GM23338 (cell line): ENCODE measurements at regions not wholly inside any gene's neighbourhood (a gene's known extent, or its start where the extent isn't known, plus 50 kb on each side); places are given as distances from the start of the nearest gene placed in this dataset.

ENCODE experiments used
- ATAC-seq: fragments of 200-7000 bp; cut with Tn5 transposase; 3 replicates; pipeline ENCODE4 v1.9.1; 2020
- DNase-seq: peaks from one replicate; pipeline ENCODE4 v3.0.0-alpha.2; 2015; ENCODE audit warnings: low spot score
- H2AFZ ChIP-seq: fragments of 200-600 bp; sonication (generic); 2 replicates; pipeline ENCODE4 v1.8.0; 2016; ENCODE audit warnings: antibody characterized with exemption, mild to moderate bottlenecking, moderate library complexity
- H3F3A ChIP-seq: fragments of 200-600 bp; sonication (generic); replicated peaks from 2 replicates; pipeline ENCODE4 v1.8.0; 2017; ENCODE audit warnings: antibody characterized with exemption, mixed run types, low read depth
- H3K27ac ChIP-seq: fragments of 200-600 bp; sonication (generic); 2 replicates; pipeline ENCODE4 v1.6.1; 2016; ENCODE audit warnings: low read depth
- H3K27me3 ChIP-seq: fragments of 200-600 bp; sonication (generic); 2 replicates; pipeline ENCODE4 v1.8.0; 2016; ENCODE audit warnings: mild to moderate bottlenecking, mixed run types, moderate library complexity; ENCODE audit not compliant: insufficient read depth
- H3K36me3 ChIP-seq: fragments of 200-600 bp; sonication (generic); 2 replicates; pipeline ENCODE4 v1.8.0; 2016; ENCODE audit warnings: mild to moderate bottlenecking; ENCODE audit not compliant: insufficient read depth
- H3K4me1 ChIP-seq: fragments of 200-600 bp; sonication (generic); 2 replicates; pipeline ENCODE4 v1.8.0; 2016; ENCODE audit warnings: mild to moderate bottlenecking, moderate library complexity; ENCODE audit not compliant: insufficient read depth
- H3K4me2 ChIP-seq: fragments of 200-600 bp; sonication (generic); 2 replicates; pipeline ENCODE4 v1.7.1; 2017; ENCODE audit warnings: mixed run types
- H3K4me3 ChIP-seq: fragments of 200-600 bp; sonication (generic); 2 replicates; pipeline ENCODE4 v1.6.1; 2016; ENCODE audit warnings: mixed run types
- H3K79me2 ChIP-seq: fragments of 200-600 bp; sonication (generic); replicated peaks from 2 replicates; pipeline ENCODE4 v1.8.0; 2017; ENCODE audit warnings: mild to moderate bottlenecking; ENCODE audit not compliant: insufficient read depth
- H3K9me2 ChIP-seq: fragments of 200-600 bp; sonication (generic); 2 replicates; pipeline ENCODE4 v1.8.0; 2017; ENCODE audit not compliant: insufficient read depth
- H4K20me1 ChIP-seq: fragments of 200-600 bp; sonication (generic); replicated peaks from 2 replicates; pipeline ENCODE4 v1.8.0; 2017; ENCODE audit warnings: mild to moderate bottlenecking; ENCODE audit not compliant: insufficient read depth
- H3K27ac Mint-ChIP-seq: 2 replicates; pipeline ENCODE4 v1.8.0; 2020; ENCODE audit warnings: inconsistent platforms, mild to moderate bottlenecking, moderate library complexity, mixed read lengths
- H3K27me3 Mint-ChIP-seq: 3 replicates; pipeline ENCODE4 v1.8.0; 2022; ENCODE audit warnings: low read depth, mild to moderate bottlenecking, moderate library complexity, mixed read lengths, inconsistent platforms; ENCODE audit not compliant: insufficient read depth, poor library complexity
- H3K36me3 Mint-ChIP-seq: 3 replicates; pipeline ENCODE4 v1.8.0; 2021; ENCODE audit warnings: low read depth, mild to moderate bottlenecking, inconsistent platforms, moderate library complexity, mixed read lengths
- H3K4me1 Mint-ChIP-seq: 3 replicates; pipeline ENCODE4 v1.8.0; 2020; ENCODE audit warnings: mild to moderate bottlenecking, inconsistent platforms, mixed read lengths
- H3K4me3 Mint-ChIP-seq: 3 replicates; pipeline ENCODE4 v1.8.0; 2021; ENCODE audit warnings: moderate library complexity, mild to moderate bottlenecking, inconsistent platforms, mixed read lengths
- H3K9me3 Mint-ChIP-seq: 3 replicates; pipeline ENCODE4 v1.8.0; 2020; ENCODE audit warnings: moderate library complexity, mild to moderate bottlenecking, inconsistent platforms, mixed read lengths
- CTCF ChIP-seq, 2 experiments: fragments of 200-600 bp in 1 of 2; sonication (generic) in 1 of 2; conservative IDR thresholded peaks; 2 replicates each; pipeline versions ENCODE4 v1.5.1 to v1.6.1; 2016 to 2017; ENCODE audit warnings: antibody characterized with exemption in 2 of 2, low read depth in 2 of 2, mild to moderate bottlenecking in 2 of 2, moderate library complexity in 1 of 2
- ETS1 ChIP-seq: IDR thresholded peaks from 2 replicates; pipeline ENCODE4 v1.6.1; 2016; ENCODE audit warnings: antibody characterized with exemption
- EZH2 ChIP-seq: fragments of 200-600 bp; sonication (generic); IDR thresholded peaks from one replicate; pipeline ENCODE4 v1.8.0; 2017; ENCODE audit warnings: antibody characterized with exemption, mild to moderate bottlenecking, low read depth; ENCODE audit not compliant: unreplicated experiment
- EZH2phosphoT487 ChIP-seq: fragments of 200-600 bp; sonication (generic); IDR thresholded peaks from one replicate; pipeline ENCODE4 v1.8.1; 2018; ENCODE audit warnings: antibody characterized with exemption; ENCODE audit not compliant: unreplicated experiment
- JUNB ChIP-seq: IDR thresholded peaks from one replicate; pipeline ENCODE4 v1.6.1; 2016; ENCODE audit warnings: antibody characterized with exemption; ENCODE audit not compliant: unreplicated experiment
- NANOG ChIP-seq: IDR thresholded peaks from 2 replicates; pipeline ENCODE4 v1.6.1; 2016; ENCODE audit warnings: antibody characterized with exemption, borderline replicate concordance
- REST ChIP-seq: IDR thresholded peaks from one replicate; pipeline ENCODE4 v1.6.1; 2018; ENCODE audit warnings: antibody characterized with exemption; ENCODE audit not compliant: unreplicated experiment
- ZNF114 ChIP-seq: fragments of 250-450 bp; sonication (Bioruptor Pico); IDR thresholded peaks from 2 replicates; pipeline ENCODE4 v1.5.0; 2020; ENCODE audit warnings: mild to moderate bottlenecking, moderate library complexity
- ZNF331 ChIP-seq: fragments of 250-450 bp; sonication (Bioruptor Pico); IDR thresholded peaks from 2 replicates; pipeline ENCODE4 v1.5.0; 2020; ENCODE audit warnings: low read depth, mild to moderate bottlenecking, moderate library complexity

GRCh38 chr15:61301701-61302100, 72.6 kb upstream of the RORA start (continued):
- TF ChIP-seq CTCF (conservative IDR thresholded peaks at IDR 0.05; ENCODE audit: low read depth in 2 of 2) (no peak), REST (no peak), ZNF331 (CRISPR knock-in tag) (no peak), JUNB (no peak), ZNF114 (CRISPR knock-in tag) (no peak), EZH2 (no peak)

- Mint-ChIP-seq H3K4me3 (no peak overlapping the region), H3K9me3 (peaks cover 8% of the 10 kb centered on the region; the same call in 2 of the 3 replicates), H3K27ac (no peak overlapping the region), H3K36me3 (no peaks in the 10 kb centered on the region), H3K27me3 (no peaks in the 10 kb centered on the region), H3K4me1 (no peaks in the 10 kb centered on the region)
- no peaks in the 10 kb centered on the region for H3K27me3 ChIP-seq
- no peaks in the 10 kb centered on the region for H3K79me2 ChIP-seq
- H2AFZ ChIP-seq = no peak overlapping the region
- no peaks in the 10 kb centered on the region for H3K4me1 ChIP-seq
- no peak overlapping the region for H3K4me3 ChIP-seq
- DNase-seq = no peak
- TF ChIP-seq EZH2phosphoT487 (no peak), JUNB (no peak), ETS1 (no peak), EZH2 (no peak), NANOG (no peak)
- no peak overlapping the region for H3K27ac ChIP-seq
- no peak for ATAC-seq
- H3F3A ChIP-seq = no peaks in the 10 kb centered on the region
- no peaks in the 10 kb centered on the region for H4K20me1 ChIP-seq
- no peak overlapping the region for H3K4me2 ChIP-seq
- H3K36me3 ChIP-seq = no peaks in the 10 kb centered on the region
- H3K9me2 ChIP-seq = peaks cover 3% of the 10 kb centered on the region; the same call in 1 of the 2 replicates
Observed at GRCh38 chr15:61299075-61299763, 70.1 kb upstream of the RORA start.
